ENCODE measurements at regions not wholly inside any gene's neighbourhood (a gene's known extent, or its start where the extent isn't known, plus 50 kb on each side); places are given as distances from the start of the nearest gene placed in this dataset.
"Not testable (repeated sequence)": the region's sequence is repeated elsewhere in the genome, so short reads cannot be mapped to it uniquely, and the experiment has no call there.

DNA sequence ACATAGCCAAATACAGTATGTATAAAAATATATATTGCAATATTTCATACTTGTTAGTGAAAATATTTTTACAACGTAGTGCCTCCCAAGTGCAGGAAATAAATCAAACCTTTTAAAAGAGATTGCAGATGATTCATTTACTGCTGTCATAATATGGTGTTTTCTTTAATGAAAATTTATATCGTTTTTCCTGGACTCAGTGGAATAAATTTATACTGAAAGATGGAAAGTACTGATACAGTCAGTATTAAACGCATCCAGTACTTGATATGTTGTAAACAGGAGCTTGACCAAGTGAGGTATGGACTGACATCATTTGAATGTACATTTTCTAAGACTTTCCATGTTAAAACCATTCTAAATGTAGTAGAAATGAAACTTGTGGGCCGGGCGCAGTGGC, 143.4 kb upstream of the ZNF608 start:
- H3K27ac Mint-ChIP-seq (ENCODE audit: unreplicated experiment), result no peak overlapping the region
- TF ChIP-seq, protein P1, sequence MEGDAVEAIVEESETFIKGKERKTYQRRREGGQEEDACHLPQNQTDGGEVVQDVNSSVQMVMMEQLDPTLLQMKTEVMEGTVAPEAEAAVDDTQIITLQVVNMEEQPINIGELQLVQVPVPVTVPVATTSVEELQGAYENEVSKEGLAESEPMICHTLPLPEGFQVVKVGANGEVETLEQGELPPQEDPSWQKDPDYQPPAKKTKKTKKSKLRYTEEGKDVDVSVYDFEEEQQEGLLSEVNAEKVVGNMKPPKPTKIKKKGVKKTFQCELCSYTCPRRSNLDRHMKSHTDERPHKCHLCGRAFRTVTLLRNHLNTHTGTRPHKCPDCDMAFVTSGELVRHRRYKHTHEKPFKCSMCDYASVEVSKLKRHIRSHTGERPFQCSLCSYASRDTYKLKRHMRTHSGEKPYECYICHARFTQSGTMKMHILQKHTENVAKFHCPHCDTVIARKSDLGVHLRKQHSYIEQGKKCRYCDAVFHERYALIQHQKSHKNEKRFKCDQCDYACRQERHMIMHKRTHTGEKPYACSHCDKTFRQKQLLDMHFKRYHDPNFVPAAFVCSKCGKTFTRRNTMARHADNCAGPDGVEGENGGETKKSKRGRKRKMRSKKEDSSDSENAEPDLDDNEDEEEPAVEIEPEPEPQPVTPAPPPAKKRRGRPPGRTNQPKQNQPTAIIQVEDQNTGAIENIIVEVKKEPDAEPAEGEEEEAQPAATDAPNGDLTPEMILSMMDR (conservative IDR thresholded peaks at IDR 0.05), result no peak

DNA sequence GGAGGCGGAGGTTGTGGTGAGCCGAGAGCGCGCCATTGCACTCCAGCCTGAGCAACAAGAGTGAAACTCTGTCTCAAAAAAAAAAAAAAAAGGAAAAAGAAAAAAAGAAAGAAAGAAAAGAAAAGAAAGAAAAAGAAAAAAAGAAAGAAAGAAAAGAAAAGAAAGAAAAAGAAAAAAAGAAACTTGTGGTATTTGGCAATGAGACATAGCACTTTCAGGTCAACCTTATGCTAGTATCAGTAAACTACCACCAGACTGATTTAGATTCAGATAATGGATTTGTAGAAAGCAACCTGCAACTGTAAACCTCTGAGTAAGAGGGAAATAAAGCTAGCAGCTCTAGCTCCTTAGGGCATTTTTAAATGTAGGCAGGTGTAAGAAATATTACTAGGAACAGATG, 144.0 kb upstream of the ZNF608 start:
- H3K36me3 Mint-ChIP-seq (ENCODE audit: low read depth); H3K9me3 Mint-ChIP-seq; H3K27ac Mint-ChIP-seq (ENCODE audit: unreplicated experiment); H3K4me3 Mint-ChIP-seq; H3K27me3 Mint-ChIP-seq (ENCODE audit: low read depth); DNase-seq (ENCODE audit: low read depth, low spot score): not testable (repeated sequence)
- H3K4me1 Mint-ChIP-seq, result peaks cover 57% of the 10 kb centered on the region

More for the DNA sequence above, 143.4 kb upstream of the ZNF608 start:
- peaks cover 3% of the 10 kb centered on the region for H3K9me3 Mint-ChIP-seq
- no peak overlapping the region for H3K4me3 Mint-ChIP-seq
- DNase-seq (ENCODE audit: low read depth, low spot score), result no peak
- H3K27me3 Mint-ChIP-seq (ENCODE audit: low read depth), result no peaks in the 10 kb centered on the region
- H3K4me1 Mint-ChIP-seq, result peaks cover 51% of the 10 kb centered on the region
- H3K36me3 Mint-ChIP-seq (ENCODE audit: low read depth), result peaks cover 3% of the 10 kb centered on the region

DNA sequence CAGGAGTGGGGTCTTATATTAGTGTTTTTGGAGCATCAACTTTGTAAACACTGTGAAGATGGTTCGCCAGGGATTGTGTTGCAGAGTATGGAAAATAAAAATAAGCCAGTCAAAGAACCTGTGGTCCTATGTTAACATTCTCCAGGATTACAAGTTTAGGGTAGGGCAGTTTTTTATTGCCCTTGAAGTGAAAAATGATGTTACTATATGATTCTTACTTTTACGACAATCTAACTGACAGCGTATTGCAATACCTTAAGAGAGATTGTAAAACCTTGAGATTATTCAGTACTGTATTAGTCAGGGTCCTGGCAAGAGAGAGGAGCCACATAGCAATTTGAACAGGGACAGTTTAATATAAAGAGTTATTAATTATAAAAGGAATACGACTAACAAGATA, 144.7 kb upstream of the ZNF608 start:
- TF ChIP-seq, protein P1 (conservative IDR thresholded peaks at IDR 0.05), result no peak
- Mint-ChIP-seq H3K27ac (ENCODE audit: unreplicated experiment) (no peak overlapping the region), H3K36me3 (ENCODE audit: low read depth) (peaks cover 3% of the 10 kb centered on the region), H3K4me3 (peak overlapping the region; percentile 10), H3K27me3 (ENCODE audit: low read depth) (no peaks in the 10 kb centered on the region), H3K9me3 (peaks cover 3% of the 10 kb centered on the region), H3K4me1 (peaks cover 62% of the 10 kb centered on the region)
- DNase-seq (ENCODE audit: low read depth, low spot score), result no peak

DNA sequence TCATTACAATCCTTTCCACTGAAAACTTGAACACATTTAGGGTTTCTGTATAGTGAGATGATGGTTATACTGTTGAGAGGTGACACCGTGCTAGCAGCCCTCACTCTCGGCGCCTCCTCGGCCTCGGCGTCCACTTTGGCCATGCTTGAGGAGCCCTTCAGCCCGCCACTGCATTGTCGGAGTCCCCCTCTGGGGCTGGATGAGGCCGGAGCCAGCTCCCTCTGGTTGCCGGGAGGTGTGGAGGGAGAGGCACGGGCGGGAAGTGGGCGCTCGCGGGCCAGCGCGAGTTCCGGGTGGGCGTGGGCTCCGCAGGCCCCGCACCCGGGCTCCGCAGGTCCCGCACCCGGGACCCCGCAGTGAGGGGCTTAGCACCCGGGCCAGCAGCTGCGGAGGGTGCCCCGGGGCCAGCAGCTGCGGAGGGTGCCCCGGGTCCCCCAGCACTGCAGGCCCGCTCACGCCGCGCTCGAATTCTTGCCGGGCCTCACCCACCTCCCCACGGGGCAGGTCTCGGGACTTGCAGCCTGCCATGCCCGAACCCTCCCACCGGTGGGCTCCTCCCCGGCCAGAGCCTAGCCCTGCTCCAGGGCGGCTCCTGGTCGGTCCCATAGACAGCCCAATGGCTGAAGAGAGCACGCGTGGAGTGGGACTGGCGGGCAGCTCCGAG, 145.9 kb upstream of the ZNF608 start:
- Mint-ChIP-seq H3K9me3 (peaks cover 6% of the 10 kb centered on the region), H3K27ac (ENCODE audit: unreplicated experiment) (no peak overlapping the region), H3K27me3 (ENCODE audit: low read depth) (no peaks in the 10 kb centered on the region), H3K4me3 (no peak overlapping the region), H3K4me1 (peaks cover 62% of the 10 kb centered on the region), H3K36me3 (ENCODE audit: low read depth) (peaks cover 6% of the 10 kb centered on the region)
- DNase-seq (ENCODE audit: low read depth, low spot score), result no peak
- TF ChIP-seq, protein P1 (conservative IDR thresholded peaks at IDR 0.05), result no peak

DNA sequence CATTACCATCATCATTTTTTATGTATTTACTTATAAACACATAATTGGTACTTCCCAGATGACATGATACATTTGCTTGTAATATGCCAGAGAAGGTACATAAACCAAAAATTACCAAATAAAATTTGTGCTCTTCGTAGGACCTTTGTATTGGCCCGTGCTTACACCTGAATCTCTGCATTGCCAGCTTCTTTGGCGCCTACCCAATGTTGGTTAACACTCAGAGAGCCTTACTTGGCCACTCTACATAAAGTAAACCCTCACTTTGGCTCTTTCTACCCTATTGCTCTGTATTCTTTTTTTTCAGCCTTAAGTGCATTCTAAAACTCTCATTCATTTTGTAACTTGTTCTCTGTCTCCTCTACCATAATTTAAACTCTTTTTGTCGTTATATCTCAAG, 148.1 kb upstream of the ZNF608 start:
- H3K4me1 Mint-ChIP-seq, result peaks cover 40% of the 10 kb centered on the region
- TF ChIP-seq, protein P1 (conservative IDR thresholded peaks at IDR 0.05), result no peak
- no peak overlapping the region for H3K27ac Mint-ChIP-seq (ENCODE audit: unreplicated experiment)
- peaks cover 8% of the 10 kb centered on the region for H3K36me3 Mint-ChIP-seq (ENCODE audit: low read depth)
- no peaks in the 10 kb centered on the region for H3K27me3 Mint-ChIP-seq (ENCODE audit: low read depth)
- no peak overlapping the region for H3K4me3 Mint-ChIP-seq
- DNase-seq (ENCODE audit: low read depth, low spot score), result no peak
- peaks cover 6% of the 10 kb centered on the region for H3K9me3 Mint-ChIP-seq

DNA sequence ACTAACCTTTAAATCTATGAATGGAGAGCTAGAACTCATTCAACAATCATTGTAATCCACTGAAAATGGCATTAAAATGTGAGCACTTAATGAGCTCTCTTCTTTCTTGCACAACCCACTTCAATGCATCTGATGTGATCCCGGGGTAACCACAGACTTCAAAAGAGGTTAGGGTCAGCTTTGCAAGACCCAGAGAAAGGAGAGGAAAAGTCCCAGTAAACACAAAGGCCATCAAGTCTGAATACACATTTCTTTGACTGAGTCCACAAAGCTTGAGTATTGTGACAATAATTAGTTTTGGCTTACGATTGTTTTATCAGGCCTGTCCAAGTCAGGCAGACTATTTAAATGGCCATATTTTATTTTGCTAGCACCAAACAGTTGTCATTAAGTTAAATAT, 148.8 kb upstream of the ZNF608 start:
- DNase-seq (ENCODE audit: low read depth, low spot score), result no peak
- Mint-ChIP-seq H3K9me3 (peaks cover 6% of the 10 kb centered on the region), H3K4me3 (peak overlapping the region; percentile 4), H3K4me1 (peaks cover 42% of the 10 kb centered on the region), H3K36me3 (ENCODE audit: low read depth) (peaks cover 8% of the 10 kb centered on the region), H3K27me3 (ENCODE audit: low read depth) (no peaks in the 10 kb centered on the region), H3K27ac (ENCODE audit: unreplicated experiment) (no peak overlapping the region)
- TF ChIP-seq, protein P1 (conservative IDR thresholded peaks at IDR 0.05), result no peak

Data from neural crest cell (in vitro differentiated cells).